Endothelial cell of umbilical vein (primary cell): ENCODE measurements at regions not wholly inside any gene's neighbourhood (a gene's known extent, or its start where the extent isn't known, plus 50 kb on each side); places are given as distances from the start of the nearest gene placed in this dataset.
"Not testable (repeated sequence)": the region's sequence is repeated elsewhere in the genome, so short reads cannot be mapped to it uniquely, and the experiment has no call there.

Experiments
- CTCF ChIP-seq, 2 donors: IDR thresholded peaks; 1 replicate in 1 of 2; 2 replicates in 1 of 2; pipeline ENCODE4 v1.5.1; 2011; ENCODE audit warnings: low read length in 2 of 2, mild to moderate bottlenecking in 2 of 2, moderate library complexity in 2 of 2, control low read depth in 1 of 2, inconsistent platforms in 1 of 2, low read depth in 1 of 2; ENCODE audit not compliant: insufficient read depth in 1 of 2; ENCODE audit errors: extremely low read depth in 1 of 2
- POLR2A ChIP-seq: IDR thresholded peaks from 2 replicates; pipeline ENCODE4 v1.6.1; 2012; ENCODE audit warnings: low read depth, mild to moderate bottlenecking, control low read depth, low read length

DNA sequence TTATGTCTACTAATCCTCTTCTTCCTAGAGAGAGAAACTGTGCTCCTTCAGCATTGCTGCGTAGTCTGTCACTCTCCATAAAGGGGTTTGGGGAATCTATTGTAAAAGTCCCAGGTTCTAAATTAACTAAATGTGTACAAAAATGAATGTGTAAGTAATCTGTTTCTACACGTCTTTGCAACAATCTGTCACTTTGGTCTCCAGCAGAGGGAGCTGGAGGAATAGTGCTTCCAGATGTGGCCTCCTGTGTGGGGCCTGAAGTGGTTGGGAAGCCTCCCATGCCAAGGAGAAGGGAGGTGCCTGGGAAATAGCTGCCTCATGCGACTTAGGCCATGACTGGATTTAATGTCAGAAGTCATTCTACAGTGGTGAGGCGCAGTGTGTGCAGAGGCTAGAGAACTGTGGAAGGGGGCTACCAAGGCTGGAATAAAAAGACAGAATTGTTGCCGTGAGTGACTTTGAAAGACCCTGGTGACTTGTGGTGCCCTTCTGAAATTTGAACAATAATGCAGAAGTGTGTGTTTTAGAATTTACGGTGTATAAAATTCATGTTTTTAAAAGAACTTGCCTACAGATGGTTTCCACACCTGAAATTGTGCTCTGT, 54.5 kb upstream of the UXS1 start:
- not testable (repeated sequence) for TF ChIP-seq POLR2A; CTCF (IDR thresholded peaks at IDR 0.05; ENCODE audit: extremely low read depth in 1 of 2, insufficient read depth in 1 of 2, low read depth in 1 of 2, low read length in 2 of 2)
